H1 (cell line): ENCODE measurements at regions not wholly inside any gene's neighbourhood (a gene's known extent, or its start where the extent isn't known, plus 50 kb on each side); places are given as distances from the start of the nearest gene placed in this dataset.

ENCODE experiments used
- CTCF ChIA-PET: fragments of 300-600 bp; sonication (Branson Sonifier 250); formaldehyde crosslinking; loops from one replicate; lab custom pipeline; 2021; ENCODE audit not compliant: partially characterized antibody; lab: Charles Lee
- POLR2A ChIA-PET: fragments of 300-600 bp; sonication (Branson Sonifier 250); formaldehyde crosslinking; loops from one replicate; lab custom pipeline; 2021; ENCODE audit warnings: inconsistent platforms; ENCODE audit not compliant: partially characterized antibody; lab: Charles Lee
- DNase-seq, 2 experiments: peaks; one replicate each; pipeline versions ENCODE4 v3.0.0 to v3.0.0-alpha.2; 2010 to 2022; ENCODE audit warnings: low spot score in 2 of 2, low read depth in 1 of 2, mixed read lengths in 1 of 2
- FAIRE-seq: peaks from 2 replicates; lab custom pipeline; 2011; peaks lifted over from hg19 to GRCh38; lab: Jason Lieb, UNC
- H2AFZ ChIP-seq: 2 replicates; pipeline ENCODE4 v1.8.1; 2012; ENCODE audit warnings: low read length, inconsistent platforms
- H2AK5ac ChIP-seq: 2 replicates; pipeline ENCODE4 v1.6.1; 2013; ENCODE audit warnings: low read depth, low read length
- H2BK120ac ChIP-seq: replicated peaks from 2 replicates; pipeline ENCODE3; 2013; ENCODE audit warnings: low read depth, low read length, inconsistent platforms
- H2BK12ac ChIP-seq: 2 replicates; pipeline ENCODE4 v1.6.1; 2013; ENCODE audit warnings: low read depth, low read length
- H2BK15ac ChIP-seq: 2 replicates; pipeline ENCODE4 v1.6.1; 2013; ENCODE audit warnings: low read length
- H2BK20ac ChIP-seq: 2 replicates; pipeline ENCODE4 v1.6.1; 2013; ENCODE audit warnings: low read length
- H2BK5ac ChIP-seq: 2 replicates; pipeline ENCODE4 v1.6.1; 2013; ENCODE audit warnings: low read depth, low read length
- H3K14ac ChIP-seq: 2 replicates; pipeline ENCODE4 v1.6.1; 2013; ENCODE audit warnings: inconsistent platforms; ENCODE audit not compliant: insufficient read length
- H3K18ac ChIP-seq: 2 replicates; pipeline ENCODE4 v1.6.1; 2013; ENCODE audit warnings: low read length; ENCODE audit errors: extremely low read depth
- H3K23ac ChIP-seq: 2 replicates; pipeline ENCODE4 v1.6.1; 2013; ENCODE audit warnings: inconsistent platforms; ENCODE audit not compliant: insufficient read length
- H3K23me2 ChIP-seq: 2 replicates; pipeline ENCODE4 v1.6.1; 2013; ENCODE audit warnings: low read depth, low read length
- H3K27ac ChIP-seq: 2 replicates; pipeline ENCODE4 v1.6.1; 2011; ENCODE audit warnings: low read depth, low read length, inconsistent platforms
- H3K27me3 ChIP-seq, 4 experiments: replicated peaks in 1 of 4; 1 replicate in 1 of 4; 2 replicates in 3 of 4; pipeline versions ENCODE4 v1.6.1 to v1.8.1; 2011 to 2013; ENCODE audit warnings: low read length in 3 of 4, mild to moderate bottlenecking in 3 of 4, inconsistent platforms in 2 of 4, mixed read lengths in 2 of 4, moderate library complexity in 1 of 4; ENCODE audit not compliant: control insufficient read depth in 3 of 4, insufficient read depth in 3 of 4; ENCODE audit errors: extremely low read depth in 1 of 4
- H3K36me3 ChIP-seq, 4 experiments: 2 replicates each; pipeline versions ENCODE4 v1.6.1 to v1.8.1; 2011 to 2013; ENCODE audit warnings: mild to moderate bottlenecking in 4 of 4, low read length in 3 of 4, moderate library complexity in 2 of 4, control low read depth in 1 of 4, inconsistent platforms in 1 of 4; ENCODE audit not compliant: insufficient read depth in 4 of 4, control insufficient read depth in 2 of 4
- H3K4ac ChIP-seq: replicated peaks from 2 replicates; pipeline ENCODE3; 2013; ENCODE audit warnings: low read length, low read depth, mixed read lengths, inconsistent platforms; ENCODE audit not compliant: insufficient read length
- H3K4me1 ChIP-seq, 4 experiments: replicated peaks in 1 of 4; 1 replicate in 1 of 4; 2 replicates in 3 of 4; pipeline versions ENCODE4 v1.6.1 to v1.8.1; 2011 to 2013; ENCODE audit warnings: low read length in 3 of 4, inconsistent platforms in 2 of 4, mixed read lengths in 1 of 4; ENCODE audit not compliant: insufficient read depth in 4 of 4, control insufficient read depth in 3 of 4
- H3K4me2 ChIP-seq, 2 experiments: 2 replicates each; pipeline versions ENCODE4 v1.6.1 to v1.8.1; 2011 to 2013; ENCODE audit warnings: low read depth in 2 of 2, low read length in 2 of 2, control low read depth in 1 of 2, inconsistent platforms in 1 of 2, mild to moderate bottlenecking in 1 of 2; ENCODE audit not compliant: insufficient read depth in 1 of 2
- H3K4me3 ChIP-seq, 4 experiments: fragments of 200-600, 300-600 bp in 1 of 4; sonication (generic), shearing (Covaris generic), sonication (Bioruptor Twin) in 1 of 4; 2 replicates each; pipeline versions ENCODE4 v1.5.1 to v1.8.1; 2011 to 2016; ENCODE audit warnings: low read length in 4 of 4, low read depth in 3 of 4, control low read depth in 2 of 4, inconsistent platforms in 2 of 4, mild to moderate bottlenecking in 2 of 4, mixed read lengths in 1 of 4, moderate library complexity in 1 of 4; ENCODE audit not compliant: insufficient read depth in 2 of 4; ENCODE audit errors: extremely low read depth in 1 of 4
- H3K56ac ChIP-seq: replicated peaks from 2 replicates; pipeline ENCODE3; 2013; ENCODE audit warnings: low read depth, mild to moderate bottlenecking, mixed read lengths, low read length, inconsistent platforms; ENCODE audit not compliant: insufficient read length
- H3K79me1 ChIP-seq: 2 replicates; pipeline ENCODE4 v1.6.1; 2013; ENCODE audit warnings: low read depth, low read length, control low read depth
- H3K79me2 ChIP-seq, 2 experiments: 2 replicates each; pipeline versions ENCODE4 v1.6.1 to v1.8.1; 2012 to 2013; ENCODE audit warnings: low read length in 2 of 2, mild to moderate bottlenecking in 2 of 2, inconsistent platforms in 1 of 2; ENCODE audit not compliant: insufficient read depth in 2 of 2, control insufficient read depth in 1 of 2
- H3K9ac ChIP-seq, 4 experiments: replicated peaks in 1 of 4; 1 replicate in 1 of 4; 2 replicates in 3 of 4; pipeline versions ENCODE4 v1.6.1 to v1.8.1; 2011 to 2013; ENCODE audit warnings: low read depth in 3 of 4, low read length in 3 of 4, control low read depth in 2 of 4, mild to moderate bottlenecking in 2 of 4, moderate library complexity in 2 of 4, inconsistent platforms in 1 of 4; ENCODE audit errors: extremely low read depth in 1 of 4
- H3K9me3 ChIP-seq, 2 experiments: 2 replicates each; pipeline versions ENCODE4 v1.6.1 to v1.8.1; 2012 to 2013; ENCODE audit warnings: mild to moderate bottlenecking in 2 of 2, moderate library complexity in 2 of 2, control low read depth in 1 of 2, inconsistent platforms in 1 of 2, low read depth in 1 of 2, low read length in 1 of 2, mixed read lengths in 1 of 2; ENCODE audit not compliant: insufficient read depth in 2 of 2
- H4K20me1 ChIP-seq, 2 experiments: replicated peaks in 1 of 2; 2 replicates each; pipeline versions ENCODE3 to v1.8.1; 2011 to 2013; ENCODE audit warnings: inconsistent platforms in 2 of 2, low read length in 2 of 2, mild to moderate bottlenecking in 1 of 2; ENCODE audit not compliant: insufficient read depth in 2 of 2, control insufficient read depth in 1 of 2
- H4K5ac ChIP-seq: 2 replicates; pipeline ENCODE4 v1.6.1; 2013; ENCODE audit warnings: low read length, low read depth, mixed read lengths, inconsistent platforms; ENCODE audit not compliant: insufficient read length
- H4K8ac ChIP-seq: 2 replicates; pipeline ENCODE4 v1.8.0; 2013; ENCODE audit warnings: mild to moderate bottlenecking, moderate library complexity, low read length, inconsistent platforms; ENCODE audit not compliant: insufficient read depth; ENCODE audit errors: extremely low read depth
- H4K91ac ChIP-seq: replicated peaks from 2 replicates; pipeline ENCODE3; 2013; ENCODE audit warnings: low read length, mixed read lengths, inconsistent platforms; ENCODE audit not compliant: insufficient read length
- BCL11A ChIP-seq, 2 experiments: IDR thresholded peaks; one replicate each; pipeline ENCODE4 v1.6.1; 2011; ENCODE audit warnings: low read depth in 2 of 2, low read length in 2 of 2, mild to moderate bottlenecking in 2 of 2
- FOSL1 ChIP-seq: IDR thresholded peaks from 2 replicates; pipeline ENCODE4 v1.6.1; 2011; ENCODE audit warnings: mild to moderate bottlenecking, low read depth, low read length, moderate library complexity; ENCODE audit not compliant: insufficient read depth
- GABPA ChIP-seq: IDR thresholded peaks from 2 replicates; pipeline ENCODE4 v1.6.1; 2011; ENCODE audit warnings: mild to moderate bottlenecking, low read length, moderate library complexity, borderline replicate concordance; ENCODE audit not compliant: insufficient read depth
- GTF2F1 ChIP-seq: IDR thresholded peaks from 2 replicates; pipeline ENCODE4 v1.6.1; 2012; ENCODE audit warnings: low read depth, low read length, improper control_type of control experiment, borderline replicate concordance
- HDAC2 ChIP-seq, 2 experiments: fragments of 300-600 bp in 1 of 2; sonication (generic) in 1 of 2; IDR thresholded peaks; 2 replicates each; pipeline ENCODE4 v1.6.1; 2011 to 2012; ENCODE audit warnings: low read depth in 2 of 2, low read length in 2 of 2, mild to moderate bottlenecking in 2 of 2, moderate library complexity in 2 of 2, borderline replicate concordance in 1 of 2, inconsistent platforms in 1 of 2
- JUN ChIP-seq: IDR thresholded peaks from 2 replicates; pipeline ENCODE4 v1.6.1; 2011; ENCODE audit warnings: low read depth, mild to moderate bottlenecking, improper control_type of control experiment, low read length
- JUND ChIP-seq: IDR thresholded peaks from 2 replicates; pipeline ENCODE4 v1.6.1; 2011; ENCODE audit warnings: mild to moderate bottlenecking, improper control_type of control experiment, low read length
- KDM1A ChIP-seq: fragments of 200-600, 300-600 bp; sonication (generic); IDR thresholded peaks from 2 replicates; pipeline ENCODE4 v1.7.1; 2016; ENCODE audit warnings: mild to moderate bottlenecking, low read length, borderline replicate concordance
- NANOG ChIP-seq: IDR thresholded peaks from 2 replicates; pipeline ENCODE4 v1.6.1; 2011; ENCODE audit warnings: low read length, low read depth, mild to moderate bottlenecking, inconsistent platforms; ENCODE audit not compliant: insufficient read depth, poor library complexity, severe bottlenecking
- RBBP5 ChIP-seq: IDR thresholded peaks from 2 replicates; pipeline ENCODE4 v1.7.1; 2012; ENCODE audit warnings: low read depth, mild to moderate bottlenecking, inconsistent platforms, low read length, moderate library complexity, borderline replicate concordance
- SP2 ChIP-seq: IDR thresholded peaks from 2 replicates; pipeline ENCODE4 v1.6.1; 2012; ENCODE audit warnings: mild to moderate bottlenecking, low read length, inconsistent platforms
- YY1 ChIP-seq: IDR thresholded peaks from 2 replicates; pipeline ENCODE4 v1.6.1; 2011; ENCODE audit warnings: low read depth, mild to moderate bottlenecking, low read length
- WGBS, 2 experiments: shearing (Covaris generic) in 1 of 2; methylation state at CpG; one replicate each; pipeline versions ENCODE4 v1.1.6 to v1.1.7; 2013 to 2015; ENCODE audit warnings: low lambda C conversion rate in 2 of 2, mixed read lengths in 2 of 2, inconsistent platforms in 1 of 2, low coverage in 1 of 2, missing lambda C conversion rate in 1 of 2; ENCODE audit not compliant: insufficient replicate concordance in 2 of 2, insufficient coverage in 1 of 2, insufficient read length in 1 of 2; ENCODE audit errors: extremely low coverage in 1 of 2, missing lambda C conversion rate in 1 of 2; 5-methylcytosine and 5-hydroxymethylcytosine counted together

DNA sequence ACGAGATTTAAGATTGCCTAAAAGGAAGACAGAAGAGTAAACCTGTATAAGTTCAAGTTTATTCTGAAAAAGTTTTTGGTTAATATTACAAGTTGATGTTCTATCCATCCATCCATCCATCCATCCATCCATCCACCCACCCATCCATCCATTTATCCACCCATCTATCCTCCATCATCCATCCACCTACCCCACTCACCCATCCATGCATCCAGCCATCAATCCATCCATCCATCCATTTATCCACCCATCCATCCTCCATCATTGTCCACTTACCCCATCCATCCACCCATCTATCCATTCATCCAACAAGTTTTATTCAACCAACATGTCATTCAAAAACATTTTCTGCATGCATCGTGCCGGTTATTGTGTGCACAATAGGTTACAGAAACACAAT, 89.3 kb downstream of the ZBTB18 start:
- no peak for FAIRE-seq
- Histone ChIP-seq H4K20me1 (no peaks in the 10 kb centered on the region), H3K23me2 (peaks cover 4% of the 10 kb centered on the region; the same call in 1 of the 2 replicates), H3K79me2 (no peaks in the 10 kb centered on the region), H3K14ac (no peak overlapping the region), H2BK12ac (no peak overlapping the region), H2BK20ac (no peak overlapping the region), H3K4me3 (no peak overlapping the region), H3K9ac (no peak overlapping the region), H3K23ac (no peak overlapping the region), H2AK5ac (no peak overlapping the region), H2BK5ac (no peak overlapping the region), H3K4me2 (no peak overlapping the region), H3K56ac (no peak overlapping the region), H3K79me1 (no peaks in the 10 kb centered on the region), H4K8ac (no peak overlapping the region), H3K4ac (no peak overlapping the region), H3K27me3 (no peaks in the 10 kb centered on the region), H3K36me3 (no peaks in the 10 kb centered on the region), H3K4me1 (peaks cover 0 to 2% (median 0%) of the 10 kb centered on the region in 4 experiments; a peak in 1 of 7 replicates), H3K9me3 (no peaks in the 10 kb centered on the region), H4K5ac (no peak overlapping the region), H4K91ac (no peak overlapping the region), H3K27ac (no peak overlapping the region), H2AFZ (no peak overlapping the region), H2BK15ac (no peak overlapping the region), H3K18ac (no peak overlapping the region), H2BK120ac (no peak overlapping the region)
- POLR2A ChIA-PET, result no interaction called here
- CTCF ChIA-PET, result no interaction called here
- no peak for DNase-seq
- 96% methylated on average over 3 of the region's 3 CpGs; no CpG with 5 or more reads in 1 of the 2 experiments for WGBS, 2 experiments
- TF ChIP-seq GABPA, result no peak
- TF ChIP-seq GTF2F1, result no peak
- TF ChIP-seq NANOG, result no peak
- no peak for TF ChIP-seq SP2
- no peak for TF ChIP-seq JUN
- no peak for TF ChIP-seq HDAC2 (IDR thresholded peaks at IDR 0.05; ENCODE audit: borderline replicate concordance in 1 of 2, low read depth in 2 of 2, low read length in 2 of 2)
- no peak for TF ChIP-seq KDM1A
- TF ChIP-seq YY1, result no peak
- no peak for TF ChIP-seq FOSL1
- no peak for TF ChIP-seq RBBP5
- no peak for TF ChIP-seq JUND
- TF ChIP-seq BCL11A (IDR thresholded peaks at IDR 0.05; ENCODE audit: low read depth in 2 of 2, low read length in 2 of 2), result no peak
